Lower leg skin (tissue), 3 donors: ENCODE measurements at regions not wholly inside any gene's neighbourhood (a gene's known extent, or its start where the extent isn't known, plus 50 kb on each side); places are given as distances from the start of the nearest gene placed in this dataset.

Source experiments
- CTCF ChIP-seq, 3 donors: fragments of 450-650 bp; IDR thresholded peaks; one replicate each; pipeline ENCODE4 v1.5.1; 2016; ENCODE audit warnings: antibody characterized with exemption in 3 of 3, mild to moderate bottlenecking in 3 of 3, moderate library complexity in 2 of 3
- POLR2A ChIP-seq, 2 donors: fragments of 450-650 bp; IDR thresholded peaks; one replicate each; pipeline ENCODE4 v1.6.1; 2016 to 2017; ENCODE audit warnings: antibody characterized with exemption in 2 of 2, mild to moderate bottlenecking in 1 of 2, moderate library complexity in 1 of 2

DNA sequence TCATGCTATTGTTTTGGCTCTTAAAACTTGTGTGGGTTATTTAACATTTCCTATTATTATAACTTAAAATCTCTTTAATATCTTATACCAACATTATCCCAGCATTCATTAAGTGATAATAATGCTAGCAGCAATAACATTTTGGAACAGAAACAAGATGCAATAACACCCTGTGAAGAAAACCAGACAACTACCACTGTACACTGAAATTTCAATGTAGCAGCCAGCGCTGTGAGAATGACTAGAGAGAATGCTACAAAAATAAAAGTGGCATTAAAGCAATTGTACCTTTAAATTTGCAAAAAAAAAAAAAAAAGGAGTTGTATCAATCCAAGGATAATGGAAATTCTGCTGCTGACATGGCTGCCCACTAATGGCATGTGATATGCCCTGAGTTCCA, 269.9 kb downstream of the TTC32 start:
- no peak for TF ChIP-seq CTCF (IDR thresholded peaks at IDR 0.05)
- TF ChIP-seq POLR2A (IDR thresholded peaks at IDR 0.05) = no peak
